ENCODE measurements at regions not wholly inside any gene's neighbourhood (a gene's known extent, or its start where the extent isn't known, plus 50 kb on each side); places are given as distances from the start of the nearest gene placed in this dataset.

GRCh38 chr18:42183746-42184145 is 228.7 kb downstream of the PIK3C3 start:
- Histone ChIP-seq H3K4me3 (no peak overlapping the region), H3K36me3 (ENCODE audit: insufficient read depth in 1 of 2, low read depth in 1 of 2) (no peaks in the 10 kb centered on the region), H3K4me1 (no peaks in the 10 kb centered on the region), H3K27ac (no peak overlapping the region), H3K9me3 (no peaks in the 10 kb centered on the region), H3K27me3 (ENCODE audit: insufficient read depth in 3 of 3, low read length in 2 of 3) (no peaks in the 10 kb centered on the region)
- 48 to 72% (median 51%) methylated on average over 4 of the region's 4 CpGs for WGBS, 3 donors
- ATAC-seq (no peak), DNase-seq (no peak)
- intact Hi-C loops (cut with DNase I): no loop called here
- TF ChIP-seq CTCF (IDR thresholded peaks at IDR 0.05): no peak

- H3K27ac ChIP-seq: no peak overlapping the region
- DNase-seq: no peak
- H3K36me3 ChIP-seq (ENCODE audit: insufficient read depth in 1 of 2, low read depth in 1 of 2): no peaks in the 10 kb centered on the region
- TF ChIP-seq CTCF (IDR thresholded peaks at IDR 0.05): no peak
- no peaks in the 10 kb centered on the region for H3K4me1 ChIP-seq
- no peaks in the 10 kb centered on the region for H3K27me3 ChIP-seq (ENCODE audit: insufficient read depth in 3 of 3, low read length in 2 of 3)
- no peak overlapping the region for H3K4me3 ChIP-seq
- no peak for ATAC-seq
- intact Hi-C loops (cut with DNase I): no loop called here
- H3K9me3 ChIP-seq: no peaks in the 10 kb centered on the region
- 86 to 88% (median 86%) methylated on average over 15 of the region's 15 CpGs for WGBS, 3 donors
These were observed 229.8 kb downstream of the PIK3C3 start for GRCh38 chr18:42184685-42185477.

- ATAC-seq: no peak
- H3K9me3 ChIP-seq: no peaks in the 10 kb centered on the region
- no peaks in the 10 kb centered on the region for H3K27me3 ChIP-seq (ENCODE audit: insufficient read depth in 3 of 3, low read length in 2 of 3)
- intact Hi-C loops (cut with DNase I): no loop called here
- H3K4me3 ChIP-seq: no peak overlapping the region
- no peak for DNase-seq
- no peaks in the 10 kb centered on the region for H3K4me1 ChIP-seq
- H3K36me3 ChIP-seq (ENCODE audit: insufficient read depth in 1 of 2, low read depth in 1 of 2): no peaks in the 10 kb centered on the region
- H3K27ac ChIP-seq: no peak overlapping the region
- TF ChIP-seq CTCF (IDR thresholded peaks at IDR 0.05): no peak
These were observed 230.5 kb downstream of the PIK3C3 start for GRCh38 chr18:42185486-42185885.

GRCh38 chr18:42187611-42188380 is 232.8 kb downstream of the PIK3C3 start:
- TF ChIP-seq CTCF (IDR thresholded peaks at IDR 0.05): no peak
- no peak overlapping the region for H3K4me3 ChIP-seq
- no peaks in the 10 kb centered on the region for H3K9me3 ChIP-seq
- H3K27ac ChIP-seq: no peak overlapping the region
- H3K27me3 ChIP-seq (ENCODE audit: insufficient read depth in 3 of 3, low read length in 2 of 3): peaks cover 0 to 2% (median 0%) of the 10 kb centered on the region in 3 donors
- intact Hi-C loops (cut with DNase I): no loop called here
- 55 to 61% (median 55%) methylated on average over 4 of the region's 4 CpGs for WGBS, 3 donors
- no peaks in the 10 kb centered on the region for H3K36me3 ChIP-seq (ENCODE audit: insufficient read depth in 1 of 2, low read depth in 1 of 2)
- ATAC-seq (no peak), DNase-seq (no peak)
- H3K4me1 ChIP-seq: no peaks in the 10 kb centered on the region

Measured in psoas muscle (tissue), 7 donors.